Endothelial cell of umbilical vein (primary cell): ENCODE measurements at regions not wholly inside any gene's neighbourhood (a gene's known extent, or its start where the extent isn't known, plus 50 kb on each side); places are given as distances from the start of the nearest gene placed in this dataset.

Experiments used
- BruUV-seq: library from RNA; stranded (reverse); fragments of 400-500 nt; replicated peaks from 2 replicates; lab custom pipeline; 2021; lab: Mats Ljungman, UMichigan
- CTCF ChIA-PET: fragments of 300-600, 350-600 bp; sonication (Branson Sonifier 250); formaldehyde crosslinking; loops from one replicate; lab custom pipeline; 2021; ENCODE audit warnings: antibody characterized with exemption, inconsistent platforms; lab: Charles Lee
- POLR2A ChIA-PET: fragments of 300-600, 350-600 bp; sonication (Branson Sonifier 250); formaldehyde crosslinking; loops from one replicate; lab custom pipeline; 2021; ENCODE audit warnings: antibody characterized with exemption, inconsistent platforms; lab: Charles Lee
- DNase-seq: peaks from one replicate; pipeline ENCODE4 v3.0.0-alpha.2; 2011; ENCODE audit warnings: low read depth, low spot score
- FAIRE-seq: peaks from 2 replicates; lab custom pipeline; 2011; peaks lifted over from hg19 to GRCh38; lab: Jason Lieb, UNC
- H2AFZ ChIP-seq: 2 replicates; pipeline ENCODE4 v1.6.0; 2012; ENCODE audit warnings: low read depth, low read length, control low read depth, inconsistent platforms
- H3K27ac ChIP-seq: 2 replicates; pipeline ENCODE4 v1.5.1; 2011; ENCODE audit warnings: low read depth, mild to moderate bottlenecking, control low read depth, low read length, moderate library complexity; ENCODE audit not compliant: insufficient read depth
- H3K27me3 ChIP-seq, 2 experiments: 2 replicates each; pipeline versions ENCODE4 v1.6.0 to v1.6.1; 2011; ENCODE audit warnings: low read length in 2 of 2, mixed read lengths in 1 of 2; ENCODE audit not compliant: control insufficient read depth in 2 of 2, insufficient read depth in 2 of 2
- H3K36me3 ChIP-seq, 2 experiments: 2 replicates in 1 of 2; 3 replicates in 1 of 2; pipeline ENCODE4 v1.5.1; 2011; ENCODE audit warnings: low read length in 2 of 2, mild to moderate bottlenecking in 1 of 2, moderate library complexity in 1 of 2; ENCODE audit not compliant: control insufficient read depth in 2 of 2, insufficient read depth in 2 of 2; ENCODE audit errors: extremely low read depth in 1 of 2
- H3K4me1 ChIP-seq: 3 replicates; pipeline ENCODE4 v1.5.1; 2011; ENCODE audit warnings: mild to moderate bottlenecking, low read length; ENCODE audit not compliant: control insufficient read depth, insufficient read depth; ENCODE audit errors: extremely low read depth
- H3K4me2 ChIP-seq: 2 replicates; pipeline ENCODE4 v1.6.1; 2011; ENCODE audit warnings: low read length, control low read depth, mixed read lengths; ENCODE audit not compliant: insufficient read depth
- H3K4me3 ChIP-seq, 3 experiments: fragments of 200-600 bp in 1 of 3; sonication (generic), shearing (Covaris generic) in 1 of 3; replicated peaks in 1 of 3; 2 replicates each; pipeline ENCODE4 v1.5.1; 2011 to 2016; ENCODE audit warnings: control low read depth in 3 of 3, low read length in 3 of 3, mild to moderate bottlenecking in 2 of 3, inconsistent platforms in 1 of 3, low read depth in 1 of 3, moderate library complexity in 1 of 3; ENCODE audit not compliant: insufficient read depth in 1 of 3
- H3K79me2 ChIP-seq: 2 replicates; pipeline ENCODE4 v1.6.0; 2012; ENCODE audit warnings: low read length, inconsistent platforms; ENCODE audit not compliant: control insufficient read depth, insufficient read depth
- H3K9ac ChIP-seq: replicated peaks from 2 replicates; pipeline ENCODE3; 2011; ENCODE audit warnings: low read length, control low read depth; ENCODE audit not compliant: insufficient read depth; ENCODE audit errors: extremely low read depth
- H3K9me1 ChIP-seq: replicated peaks from 3 replicates; pipeline ENCODE4 v1.6.0; 2011; ENCODE audit warnings: mild to moderate bottlenecking, low read length; ENCODE audit not compliant: control insufficient read depth, insufficient read depth; ENCODE audit errors: extremely low read depth
- H3K9me3 ChIP-seq: replicated peaks from 2 replicates; pipeline ENCODE4 v1.5.1; 2012; ENCODE audit warnings: low read length, inconsistent platforms; ENCODE audit not compliant: control insufficient read depth, insufficient read depth
- H4K20me1 ChIP-seq: replicated peaks from 2 replicates; pipeline ENCODE3; 2011; ENCODE audit warnings: mild to moderate bottlenecking, low read length; ENCODE audit not compliant: control insufficient read depth, insufficient read depth; ENCODE audit errors: extremely low read depth
- CTCF ChIP-seq, 2 donors: IDR thresholded peaks; 1 replicate in 1 of 2; 2 replicates in 1 of 2; pipeline ENCODE4 v1.5.1; 2011; ENCODE audit warnings: low read length in 2 of 2, mild to moderate bottlenecking in 2 of 2, moderate library complexity in 2 of 2, control low read depth in 1 of 2, inconsistent platforms in 1 of 2, low read depth in 1 of 2; ENCODE audit not compliant: insufficient read depth in 1 of 2; ENCODE audit errors: extremely low read depth in 1 of 2
- EZH2 ChIP-seq: IDR thresholded peaks from 2 replicates; pipeline ENCODE4 v1.6.1; 2012; ENCODE audit warnings: borderline replicate concordance, low read depth, mild to moderate bottlenecking, moderate library complexity, low read length, inconsistent platforms; ENCODE audit not compliant: severe bottlenecking
- FOS ChIP-seq: IDR thresholded peaks from 2 replicates; pipeline ENCODE4 v1.6.1; 2011; ENCODE audit warnings: mild to moderate bottlenecking, low read length, moderate library complexity, borderline replicate concordance; ENCODE audit not compliant: insufficient read depth
- GATA2 ChIP-seq: IDR thresholded peaks from 2 replicates; pipeline ENCODE4 v1.7.0; 2011; ENCODE audit warnings: low read depth, mild to moderate bottlenecking, moderate library complexity, mixed read lengths, low read length; ENCODE audit not compliant: insufficient read length, insufficient read depth
- JUN ChIP-seq: IDR thresholded peaks from 2 replicates; pipeline ENCODE4 v1.6.1; 2011; ENCODE audit warnings: borderline replicate concordance, low read depth; ENCODE audit not compliant: insufficient read length, insufficient read depth
- MAX ChIP-seq: IDR thresholded peaks from 2 replicates; pipeline ENCODE4 v1.6.1; 2011; ENCODE audit not compliant: insufficient read depth, insufficient read length
- MYC ChIP-seq: IDR thresholded peaks from one replicate; pipeline ENCODE4 v1.6.1; 2011; ENCODE audit warnings: mild to moderate bottlenecking, low read depth, low read length
- POLR2A ChIP-seq: IDR thresholded peaks from 2 replicates; pipeline ENCODE4 v1.6.1; 2012; ENCODE audit warnings: low read depth, mild to moderate bottlenecking, control low read depth, low read length
- POLR2AphosphoS5 ChIP-seq: IDR thresholded peaks from 2 replicates; pipeline ENCODE4 v1.6.1; 2012; ENCODE audit warnings: low read depth, mild to moderate bottlenecking, control low read depth, low read length, moderate library complexity; ENCODE audit not compliant: insufficient read depth
- dilution Hi-C: fragments of 300-500 bp; cut with MboI; formaldehyde crosslinking; loops from one replicate; pipeline ENCODE4 v1.15.0; 2019; ENCODE audit warnings: low sequenced_read_pairs; ENCODE audit not compliant: extremely low pct_ligation_motif_present
- intact Hi-C: fragments of 100-400 bp; cut with micrococcal nuclease; formaldehyde crosslinking; loops from one replicate; pipeline ENCODE4 v1.10.0; 2022

GRCh38 chr12:83710851-83711250 is 1024.1 kb downstream of the TMTC2 start:
- Histone ChIP-seq H2AFZ (no peak overlapping the region), H4K20me1 (no peaks in the 10 kb centered on the region), H3K4me2 (no peak overlapping the region), H3K27me3 (no peaks in the 10 kb centered on the region), H3K27ac (no peak overlapping the region), H3K79me2 (no peaks in the 10 kb centered on the region), H3K9me1 (no peaks in the 10 kb centered on the region), H3K36me3 (no peaks in the 10 kb centered on the region), H3K9me3 (peaks cover 6% of the 10 kb centered on the region), H3K9ac (no peak overlapping the region), H3K4me1 (no peaks in the 10 kb centered on the region), H3K4me3 (no peak overlapping the region)
- DNase-seq, result no peak
- intact Hi-C loops, result no loop called here
- TF ChIP-seq POLR2A (no peak), FOS (no peak)
- ChIA-PET CTCF (no interaction called here), POLR2A (no interaction called here)
- no TSS peak for BruUV-seq
- dilution Hi-C loops, result no loop called here
- FAIRE-seq, result no peak

- TF ChIP-seq FOS, result no peak
- no peak for TF ChIP-seq POLR2A
- TF ChIP-seq JUN, result no peak
- no peak for TF ChIP-seq MYC
- TF ChIP-seq POLR2AphosphoS5, result no peak
- TF ChIP-seq EZH2, result no peak
- no peak for TF ChIP-seq CTCF (IDR thresholded peaks at IDR 0.05; ENCODE audit: extremely low read depth in 1 of 2, insufficient read depth in 1 of 2, low read depth in 1 of 2, low read length in 2 of 2)
- TF ChIP-seq GATA2, result no peak
- no peak for TF ChIP-seq MAX
- Histone ChIP-seq H3K27ac (no peak overlapping the region), H3K27me3 (no peaks in the 10 kb centered on the region), H3K4me3 (no peak overlapping the region), H3K9me3 (peaks cover 8% of the 10 kb centered on the region), H3K79me2 (no peaks in the 10 kb centered on the region), H3K4me1 (no peaks in the 10 kb centered on the region), H3K36me3 (no peaks in the 10 kb centered on the region), H4K20me1 (no peaks in the 10 kb centered on the region), H2AFZ (no peak overlapping the region), H3K4me2 (no peak overlapping the region), H3K9ac (no peak overlapping the region), H3K9me1 (no peaks in the 10 kb centered on the region)
- ChIA-PET CTCF (no interaction called here), POLR2A (no interaction called here)
- BruUV-seq, result no TSS peak
- no peak for FAIRE-seq
- intact Hi-C loops, result no loop called here
- dilution Hi-C loops, result no loop called here
- DNase-seq, result no peak
These were observed 1023.2 kb downstream of the TMTC2 start for GRCh38 chr12:83709899-83710298.
